OCI-LY1 (cell line): ENCODE measurements at regions not wholly inside any gene's neighbourhood (a gene's known extent, or its start where the extent isn't known, plus 50 kb on each side); places are given as distances from the start of the nearest gene placed in this dataset.

ENCODE experiments used
- EZH2 ChIP-seq: fragments of 200-600 bp; sonication (generic), shearing (Covaris generic); IDR thresholded peaks from 2 replicates; pipeline ENCODE4 v1.8.0; 2017; ENCODE audit warnings: borderline replicate concordance, mixed run types, mild to moderate bottlenecking, antibody characterized with exemption, low read length, moderate library complexity, mixed read lengths
- TF ChIP-seq, protein P1 (sequence below): fragments of 200-600 bp; sonication (generic), shearing (Covaris generic); IDR thresholded peaks from 2 replicates; pipeline ENCODE4 v1.5.1; 2017; ENCODE audit warnings: mild to moderate bottlenecking, antibody characterized with exemption, low read length, moderate library complexity, mixed read lengths

DNA sequence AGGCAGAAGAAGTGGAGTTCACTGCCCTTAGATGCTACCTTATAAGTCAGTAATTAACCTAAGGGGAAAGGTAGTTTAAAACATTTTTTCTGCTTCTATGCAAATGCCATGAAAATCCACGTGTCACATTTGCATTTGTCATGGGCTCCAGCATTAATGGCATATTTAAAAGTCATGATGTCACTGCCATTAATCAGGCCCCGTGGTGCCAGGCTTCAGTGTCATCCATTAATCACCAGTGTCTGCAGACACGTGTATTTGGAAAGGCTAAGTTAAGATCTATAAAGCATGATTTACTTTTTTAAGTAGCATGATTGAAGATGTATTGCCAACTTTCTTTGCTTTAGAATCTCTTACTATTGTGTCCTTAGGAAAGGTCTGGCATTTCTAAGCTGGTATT is 857.8 kb downstream of the TUSC7 start:
- TF ChIP-seq, protein P1, sequence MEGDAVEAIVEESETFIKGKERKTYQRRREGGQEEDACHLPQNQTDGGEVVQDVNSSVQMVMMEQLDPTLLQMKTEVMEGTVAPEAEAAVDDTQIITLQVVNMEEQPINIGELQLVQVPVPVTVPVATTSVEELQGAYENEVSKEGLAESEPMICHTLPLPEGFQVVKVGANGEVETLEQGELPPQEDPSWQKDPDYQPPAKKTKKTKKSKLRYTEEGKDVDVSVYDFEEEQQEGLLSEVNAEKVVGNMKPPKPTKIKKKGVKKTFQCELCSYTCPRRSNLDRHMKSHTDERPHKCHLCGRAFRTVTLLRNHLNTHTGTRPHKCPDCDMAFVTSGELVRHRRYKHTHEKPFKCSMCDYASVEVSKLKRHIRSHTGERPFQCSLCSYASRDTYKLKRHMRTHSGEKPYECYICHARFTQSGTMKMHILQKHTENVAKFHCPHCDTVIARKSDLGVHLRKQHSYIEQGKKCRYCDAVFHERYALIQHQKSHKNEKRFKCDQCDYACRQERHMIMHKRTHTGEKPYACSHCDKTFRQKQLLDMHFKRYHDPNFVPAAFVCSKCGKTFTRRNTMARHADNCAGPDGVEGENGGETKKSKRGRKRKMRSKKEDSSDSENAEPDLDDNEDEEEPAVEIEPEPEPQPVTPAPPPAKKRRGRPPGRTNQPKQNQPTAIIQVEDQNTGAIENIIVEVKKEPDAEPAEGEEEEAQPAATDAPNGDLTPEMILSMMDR, result no peak
- no peak for TF ChIP-seq EZH2
